HCT116 (cell line): ENCODE measurements at regions not wholly inside any gene's neighbourhood (a gene's known extent, or its start where the extent isn't known, plus 50 kb on each side); places are given as distances from the start of the nearest gene placed in this dataset.

Experiments
- ATAC-seq: fragments of 200-7000 bp; cut with Tn5 transposase; 2 replicates; pipeline ENCODE4 v1.9.1; 2020; ENCODE audit warnings: mild to moderate bottlenecking, moderate library complexity
- BruUV-seq: library from RNA; stranded (reverse); fragments of 400-500 nt; replicated peaks from 2 replicates; lab custom pipeline; 2021; lab: Mats Ljungman, UMichigan
- CTCF ChIA-PET: fragments of 300-600 bp; sonication (Branson Sonifier 250); formaldehyde crosslinking; loops from one replicate; lab custom pipeline; 2021; ENCODE audit warnings: antibody characterized with exemption; lab: Charles Lee
- POLR2A ChIA-PET: fragments of 300-600, 350-600 bp; sonication (Branson Sonifier 250); formaldehyde crosslinking; loops from one replicate; lab custom pipeline; 2021; ENCODE audit warnings: antibody characterized with exemption; lab: Charles Lee
- RAD21 ChIA-PET, 2 experiments: fragments of 300-600 bp; sonication (Branson Sonifier 250); formaldehyde crosslinking; loops; one replicate each; lab custom pipeline; 2023; ENCODE audit warnings: low total read pairs in 2 of 2; ENCODE audit not compliant: uncharacterized antibody in 2 of 2, unreplicated experiment in 2 of 2, low non-redundant PET in 1 of 2; lab: Charles Lee
- DNase-seq: peaks from one replicate; pipeline ENCODE4 v3.0.0-alpha.2; 2010; ENCODE audit warnings: low read depth, low spot score
- H2AFZ ChIP-seq: fragments of 200-600 bp; shearing (Covaris generic), sonication (generic); 2 replicates; pipeline ENCODE4 v1.6.1; 2017; ENCODE audit warnings: low read depth, mixed run types, mixed read lengths, antibody characterized with exemption, low read length; ENCODE audit not compliant: poor library complexity, severe bottlenecking
- H3K27ac ChIP-seq: 2 replicates; pipeline ENCODE4 v1.5.1; 2012; ENCODE audit warnings: low read depth, low read length
- H3K27me3 ChIP-seq: fragments of 200-600 bp; sonication (generic); 2 replicates; pipeline ENCODE4 v1.6.1; 2016; ENCODE audit warnings: mixed run types, low read length, mixed read lengths; ENCODE audit not compliant: insufficient read depth
- H3K36me3 ChIP-seq, 2 experiments: fragments of 200-500 bp in 1 of 2; fragments of 200-600 bp in 1 of 2; sonication (Bioruptor generic) in 1 of 2; sonication (generic) in 1 of 2; 2 replicates each; pipeline versions ENCODE4 v1.5.1 to v1.6.1; 2014 to 2016; ENCODE audit warnings: low read length in 2 of 2, inconsistent platforms in 1 of 2, mixed read lengths in 1 of 2, mixed run types in 1 of 2; ENCODE audit not compliant: insufficient read depth in 2 of 2, control insufficient read depth in 1 of 2
- H3K4me1 ChIP-seq, 2 experiments: fragments of 200-600 bp in 1 of 2; sonication (generic) in 1 of 2; 2 replicates each; pipeline versions ENCODE4 v1.5.1 to v1.6.1; 2012 to 2017; ENCODE audit warnings: low read length in 2 of 2, inconsistent platforms in 1 of 2, mild to moderate bottlenecking in 1 of 2, mixed read lengths in 1 of 2, mixed run types in 1 of 2, moderate library complexity in 1 of 2; ENCODE audit not compliant: insufficient read depth in 2 of 2, control insufficient read depth in 1 of 2
- H3K4me2 ChIP-seq: fragments of 200-600 bp; sonication (generic); 2 replicates; pipeline ENCODE4 v1.6.1; 2017; ENCODE audit warnings: mixed run types, low read length, mixed read lengths
- H3K4me3 ChIP-seq, 2 experiments: fragments of 200-600 bp in 1 of 2; sonication (generic) in 1 of 2; replicated peaks in 1 of 2; 2 replicates each; pipeline ENCODE4 v1.5.1; 2011 to 2016; ENCODE audit warnings: low read length in 2 of 2, control low read depth in 1 of 2, low read depth in 1 of 2, mild to moderate bottlenecking in 1 of 2, mixed read lengths in 1 of 2, mixed run types in 1 of 2
- H3K79me2 ChIP-seq: fragments of 200-600 bp; sonication (generic); 2 replicates; pipeline ENCODE4 v1.6.1; 2017; ENCODE audit warnings: mild to moderate bottlenecking, mixed run types, low read length, moderate library complexity, mixed read lengths; ENCODE audit not compliant: insufficient read depth
- H3K9ac ChIP-seq: fragments of 200-600 bp; sonication (generic); 2 replicates; pipeline ENCODE4 v1.6.1; 2016; ENCODE audit warnings: low read length, mixed read lengths
- H3K9me2 ChIP-seq: fragments of 200-600 bp; sonication (generic), shearing (Covaris generic); 2 replicates; pipeline ENCODE4 v1.6.1; 2017; ENCODE audit warnings: mixed run types, mild to moderate bottlenecking, moderate library complexity; ENCODE audit not compliant: insufficient read depth
- H3K9me3 ChIP-seq, 2 experiments: fragments of 200-500 bp in 1 of 2; fragments of 200-600 bp in 1 of 2; sonication (Bioruptor generic) in 1 of 2; sonication (generic) in 1 of 2; 2 replicates each; pipeline ENCODE4 v1.6.1; 2014 to 2017; ENCODE audit warnings: low read length in 2 of 2, mixed read lengths in 2 of 2, inconsistent platforms in 1 of 2, low read depth in 1 of 2, mild to moderate bottlenecking in 1 of 2, mixed run types in 1 of 2, moderate library complexity in 1 of 2; ENCODE audit not compliant: control insufficient read depth in 1 of 2, insufficient read depth in 1 of 2
- H4K20me1 ChIP-seq: fragments of 200-600 bp; sonication (generic), shearing (Covaris generic); 2 replicates; pipeline ENCODE4 v1.6.1; 2017; ENCODE audit warnings: mixed run types, mild to moderate bottlenecking, moderate library complexity; ENCODE audit not compliant: insufficient read depth
- CBX3 ChIP-seq: IDR thresholded peaks from 2 replicates; pipeline ENCODE4 v1.6.1; 2012; ENCODE audit warnings: low read depth
- CEBPB ChIP-seq: IDR thresholded peaks from 2 replicates; pipeline ENCODE4 v1.6.1; 2012; ENCODE audit warnings: low read depth
- ELF1 ChIP-seq: IDR thresholded peaks from 2 replicates; pipeline ENCODE4 v1.6.1; 2012; ENCODE audit warnings: low read depth, borderline replicate concordance
- EZH2 ChIP-seq: fragments of 200-600 bp; sonication (generic); IDR thresholded peaks from 2 replicates; pipeline ENCODE4 v1.6.1; 2017; ENCODE audit warnings: antibody characterized with exemption, mixed run types
- EZH2phosphoT487 ChIP-seq: fragments of 200-600 bp; IDR thresholded peaks from 2 replicates; pipeline ENCODE4 v1.6.1; 2018; ENCODE audit warnings: antibody characterized with exemption, borderline replicate concordance
- FOSL1 ChIP-seq: IDR thresholded peaks from 2 replicates; pipeline ENCODE4 v1.6.1; 2012; ENCODE audit warnings: low read depth
- JUND ChIP-seq: IDR thresholded peaks from 2 replicates; pipeline ENCODE4 v1.6.1; 2012
- POLR2A ChIP-seq: IDR thresholded peaks from 2 replicates; pipeline ENCODE4 v1.7.0; 2011; ENCODE audit warnings: borderline replicate concordance; ENCODE audit not compliant: insufficient read depth, insufficient read length; ENCODE audit errors: extremely low read depth
- POLR2AphosphoS5 ChIP-seq: IDR thresholded peaks from 2 replicates; pipeline ENCODE4 v1.6.1; 2011; ENCODE audit warnings: mild to moderate bottlenecking, low read depth, low read length, moderate library complexity
- RAD21 ChIP-seq: IDR thresholded peaks from 2 replicates; pipeline ENCODE4 v1.6.1; 2012; ENCODE audit warnings: low read depth, mild to moderate bottlenecking
- REST ChIP-seq: IDR thresholded peaks from 2 replicates; pipeline ENCODE4 v1.6.1; 2012; ENCODE audit warnings: low read depth
- SIN3A ChIP-seq: IDR thresholded peaks from 2 replicates; pipeline ENCODE4 v1.6.1; 2012; ENCODE audit warnings: low read depth
- TCF7L2 ChIP-seq: IDR thresholded peaks from 2 replicates; pipeline ENCODE4 v1.7.0; 2011; ENCODE audit warnings: borderline replicate concordance, inconsistent platforms; ENCODE audit not compliant: insufficient read depth, insufficient read length; ENCODE audit errors: extremely low read depth
- YY1 ChIP-seq: IDR thresholded peaks from 2 replicates; pipeline ENCODE4 v1.6.1; 2011; ENCODE audit warnings: low read length, low read depth, moderate library complexity, mild to moderate bottlenecking; ENCODE audit not compliant: insufficient replicate concordance; ENCODE audit errors: extremely low read depth
- ZBTB33 ChIP-seq: IDR thresholded peaks from 2 replicates; pipeline ENCODE4 v1.6.1; 2011; ENCODE audit warnings: mild to moderate bottlenecking, low read length, moderate library complexity; ENCODE audit not compliant: insufficient replicate concordance; ENCODE audit errors: extremely low read depth
- ZNF274 ChIP-seq: fragments of 200-500 bp; sonication (Bioruptor generic); IDR thresholded peaks from 2 replicates; pipeline ENCODE4 v1.6.1; 2014; ENCODE audit warnings: mild to moderate bottlenecking, low read depth, low read length, inconsistent platforms
- intact Hi-C: fragments of 100-400 bp; cut with micrococcal nuclease; formaldehyde crosslinking; loops from 2 replicates; pipeline ENCODE4 v1.10.0; 2022
- TF ChIP-seq, protein P1 (sequence below), 3 experiments: fragments of 200-600 bp in 1 of 3; sonication (generic) in 1 of 3; IDR thresholded peaks in 2 of 3; conservative IDR thresholded peaks in 1 of 3; 2 replicates each; pipeline ENCODE4 v1.5.1; 2012 to 2017; ENCODE audit warnings: low read depth in 2 of 3, low read length in 2 of 3, antibody characterized with exemption in 1 of 3, borderline replicate concordance in 1 of 3, control low read depth in 1 of 3, mild to moderate bottlenecking in 1 of 3, mixed read lengths in 1 of 3, mixed run types in 1 of 3, moderate library complexity in 1 of 3; ENCODE audit not compliant: insufficient read depth in 1 of 3
- TF ChIP-seq, protein P2 (sequence below): IDR thresholded peaks from 2 replicates; pipeline ENCODE4 v1.6.1; 2012

- TF ChIP-seq EZH2 = no peak
- TF ChIP-seq ZBTB33 = no peak
- TF ChIP-seq, protein P1, sequence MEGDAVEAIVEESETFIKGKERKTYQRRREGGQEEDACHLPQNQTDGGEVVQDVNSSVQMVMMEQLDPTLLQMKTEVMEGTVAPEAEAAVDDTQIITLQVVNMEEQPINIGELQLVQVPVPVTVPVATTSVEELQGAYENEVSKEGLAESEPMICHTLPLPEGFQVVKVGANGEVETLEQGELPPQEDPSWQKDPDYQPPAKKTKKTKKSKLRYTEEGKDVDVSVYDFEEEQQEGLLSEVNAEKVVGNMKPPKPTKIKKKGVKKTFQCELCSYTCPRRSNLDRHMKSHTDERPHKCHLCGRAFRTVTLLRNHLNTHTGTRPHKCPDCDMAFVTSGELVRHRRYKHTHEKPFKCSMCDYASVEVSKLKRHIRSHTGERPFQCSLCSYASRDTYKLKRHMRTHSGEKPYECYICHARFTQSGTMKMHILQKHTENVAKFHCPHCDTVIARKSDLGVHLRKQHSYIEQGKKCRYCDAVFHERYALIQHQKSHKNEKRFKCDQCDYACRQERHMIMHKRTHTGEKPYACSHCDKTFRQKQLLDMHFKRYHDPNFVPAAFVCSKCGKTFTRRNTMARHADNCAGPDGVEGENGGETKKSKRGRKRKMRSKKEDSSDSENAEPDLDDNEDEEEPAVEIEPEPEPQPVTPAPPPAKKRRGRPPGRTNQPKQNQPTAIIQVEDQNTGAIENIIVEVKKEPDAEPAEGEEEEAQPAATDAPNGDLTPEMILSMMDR (IDR thresholded peaks at IDR 0.05 in 2 of 3, conservative IDR thresholded peaks at IDR 0.05 in 1 of 3; ENCODE audit: borderline replicate concordance in 1 of 3, insufficient read depth in 1 of 3, low read depth in 2 of 3, low read length in 2 of 3) = no peak
- no peak for TF ChIP-seq JUND
- TF ChIP-seq CEBPB = no peak
- no peak for TF ChIP-seq RAD21
- TF ChIP-seq POLR2AphosphoS5 = no peak
- TF ChIP-seq REST = no peak
- no peak for TF ChIP-seq SIN3A
- no peak for TF ChIP-seq FOSL1
- no peak for TF ChIP-seq ELF1
- TF ChIP-seq YY1 = no peak
- TF ChIP-seq POLR2A = no peak
- TF ChIP-seq EZH2phosphoT487 = no peak
- TF ChIP-seq, protein P2, sequence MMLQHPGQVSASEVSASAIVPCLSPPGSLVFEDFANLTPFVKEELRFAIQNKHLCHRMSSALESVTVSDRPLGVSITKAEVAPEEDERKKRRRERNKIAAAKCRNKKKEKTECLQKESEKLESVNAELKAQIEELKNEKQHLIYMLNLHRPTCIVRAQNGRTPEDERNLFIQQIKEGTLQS = no peak
- TF ChIP-seq CBX3 = no peak
- no peak for TF ChIP-seq TCF7L2
- TF ChIP-seq ZNF274 = no peak
- CTCF ChIA-PET = no interaction called here
- H3K4me3 ChIP-seq = no peak overlapping the region
- H3K4me2 ChIP-seq = no peak overlapping the region
- intact Hi-C loops = no loop called here
- ATAC-seq (no peak), DNase-seq (no peak)
- no peaks in the 10 kb centered on the region for H3K36me3 ChIP-seq
- H3K27me3 ChIP-seq = no peaks in the 10 kb centered on the region
- POLR2A ChIA-PET = no interaction called here
- no peaks in the 10 kb centered on the region for H4K20me1 ChIP-seq
- no TSS peak for BruUV-seq
- no peaks in the 10 kb centered on the region for H3K9me2 ChIP-seq
- H3K79me2 ChIP-seq = no peaks in the 10 kb centered on the region
- no peaks in the 10 kb centered on the region for H3K9me3 ChIP-seq
- no peak overlapping the region for H2AFZ ChIP-seq
- RAD21 ChIA-PET = no interaction called here
- no peak overlapping the region for H3K9ac ChIP-seq
- no peak overlapping the region for H3K27ac ChIP-seq
- H3K4me1 ChIP-seq = no peaks in the 10 kb centered on the region
Measured at GRCh38 chr10:31675726-31676125, 252.9 kb downstream of the ARHGAP12 start.
